Prostate gland (tissue), 2 donors: ENCODE measurements at regions not wholly inside any gene's neighbourhood (a gene's known extent, or its start where the extent isn't known, plus 50 kb on each side); places are given as distances from the start of the nearest gene placed in this dataset.

ENCODE experiments used
- CTCF ChIP-seq, 4 experiments: fragments of 200-600 bp in 2 of 4; fragments of 450-650 bp in 2 of 4; sonication (generic) in 2 of 4; IDR thresholded peaks; 1 replicate in 3 of 4; 2 replicates in 1 of 4; pipeline ENCODE4 v1.5.1; 2016 to 2019; ENCODE audit warnings: antibody characterized with exemption in 4 of 4, mild to moderate bottlenecking in 2 of 4, moderate library complexity in 2 of 4
- POLR2A ChIP-seq: fragments of 450-650 bp; IDR thresholded peaks from one replicate; pipeline ENCODE4 v1.6.1; 2016; ENCODE audit warnings: antibody characterized with exemption, mild to moderate bottlenecking
- POLR2AphosphoS5 ChIP-seq: sonication (generic); formaldehyde crosslinking; IDR thresholded peaks from one replicate; pipeline ENCODE4 v1.6.1; 2017; ENCODE audit warnings: antibody characterized with exemption

DNA sequence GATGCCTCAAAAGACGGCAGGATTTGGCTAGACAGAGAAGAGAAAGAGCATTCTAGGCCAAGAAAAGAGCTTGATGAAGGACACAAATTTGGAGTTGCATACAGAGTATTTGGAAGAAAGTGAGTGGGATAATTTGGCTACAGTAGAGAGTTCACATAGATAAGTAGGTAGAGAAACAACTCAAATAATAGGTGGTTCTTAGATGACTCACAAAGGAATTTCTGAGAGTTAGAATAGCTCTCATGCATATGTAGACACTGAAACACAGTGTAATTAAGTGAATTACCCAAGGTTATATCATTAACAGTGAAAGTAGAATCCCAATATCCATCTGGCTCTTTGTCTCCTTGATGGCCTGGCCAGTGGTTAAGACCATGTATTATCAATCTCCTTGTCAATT lies 228.6 kb upstream of the DDI1 start:
- no peak for TF ChIP-seq CTCF (IDR thresholded peaks at IDR 0.05)
- no peak for TF ChIP-seq POLR2AphosphoS5
- TF ChIP-seq POLR2A = no peak
